C4-2B (cell line): ENCODE measurements at regions not wholly inside any gene's neighbourhood (a gene's known extent, or its start where the extent isn't known, plus 50 kb on each side); places are given as distances from the start of the nearest gene placed in this dataset.

Experiments used
- CTCF ChIP-seq: fragments of 450-650 bp; conservative IDR thresholded peaks from 2 replicates; pipeline ENCODE4 v1.5.1; 2017; ENCODE audit warnings: mild to moderate bottlenecking
- ZFX ChIP-seq: fragments of 450-650 bp; IDR thresholded peaks from 2 replicates; pipeline ENCODE4 v1.6.1; 2017

DNA sequence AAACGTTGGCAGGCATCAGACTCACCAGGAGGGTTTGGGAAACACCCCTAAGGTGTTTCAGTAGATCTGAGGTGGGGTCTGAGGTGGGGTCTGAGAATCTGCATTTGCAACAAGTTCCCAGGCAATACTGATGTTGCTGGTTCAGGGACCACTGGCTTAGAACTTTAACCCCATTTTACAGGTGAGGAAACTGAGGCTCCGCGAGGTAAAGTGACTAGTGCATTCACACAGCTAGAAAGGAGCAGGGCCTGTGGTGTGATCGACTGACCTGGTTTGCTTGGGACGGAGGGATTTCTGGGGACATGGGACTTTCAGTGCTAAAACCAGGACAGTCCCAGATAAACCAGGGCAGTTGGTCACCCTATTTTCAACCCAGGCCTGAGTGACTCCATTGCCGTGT lies 81.4 kb upstream of the ZNF618 start:
- no peak for TF ChIP-seq CTCF
- no peak for TF ChIP-seq ZFX
